HCT116 (cell line): ENCODE measurements at regions not wholly inside any gene's neighbourhood (a gene's known extent, or its start where the extent isn't known, plus 50 kb on each side); places are given as distances from the start of the nearest gene placed in this dataset.

Source experiments
- ATAC-seq: fragments of 200-7000 bp; cut with Tn5 transposase; 2 replicates; pipeline ENCODE4 v1.9.1; 2020; ENCODE audit warnings: mild to moderate bottlenecking, moderate library complexity
- BruUV-seq: library from RNA; stranded (reverse); fragments of 400-500 nt; replicated peaks from 2 replicates; lab custom pipeline; 2021; lab: Mats Ljungman, UMichigan
- CTCF ChIA-PET: fragments of 300-600 bp; sonication (Branson Sonifier 250); formaldehyde crosslinking; loops from one replicate; lab custom pipeline; 2021; ENCODE audit warnings: antibody characterized with exemption; lab: Charles Lee
- POLR2A ChIA-PET: fragments of 300-600, 350-600 bp; sonication (Branson Sonifier 250); formaldehyde crosslinking; loops from one replicate; lab custom pipeline; 2021; ENCODE audit warnings: antibody characterized with exemption; lab: Charles Lee
- RAD21 ChIA-PET, 2 experiments: fragments of 300-600 bp; sonication (Branson Sonifier 250); formaldehyde crosslinking; loops; one replicate each; lab custom pipeline; 2023; ENCODE audit warnings: low total read pairs in 2 of 2; ENCODE audit not compliant: uncharacterized antibody in 2 of 2, unreplicated experiment in 2 of 2, low non-redundant PET in 1 of 2; lab: Charles Lee
- DNase-seq: peaks from one replicate; pipeline ENCODE4 v3.0.0-alpha.2; 2010; ENCODE audit warnings: low read depth, low spot score
- H2AFZ ChIP-seq: fragments of 200-600 bp; shearing (Covaris generic), sonication (generic); 2 replicates; pipeline ENCODE4 v1.6.1; 2017; ENCODE audit warnings: low read depth, mixed run types, mixed read lengths, antibody characterized with exemption, low read length; ENCODE audit not compliant: poor library complexity, severe bottlenecking
- H3K27ac ChIP-seq: 2 replicates; pipeline ENCODE4 v1.5.1; 2012; ENCODE audit warnings: low read depth, low read length
- H3K27me3 ChIP-seq: fragments of 200-600 bp; sonication (generic); 2 replicates; pipeline ENCODE4 v1.6.1; 2016; ENCODE audit warnings: mixed run types, low read length, mixed read lengths; ENCODE audit not compliant: insufficient read depth
- H3K36me3 ChIP-seq, 2 experiments: fragments of 200-500 bp in 1 of 2; fragments of 200-600 bp in 1 of 2; sonication (Bioruptor generic) in 1 of 2; sonication (generic) in 1 of 2; 2 replicates each; pipeline versions ENCODE4 v1.5.1 to v1.6.1; 2014 to 2016; ENCODE audit warnings: low read length in 2 of 2, inconsistent platforms in 1 of 2, mixed read lengths in 1 of 2, mixed run types in 1 of 2; ENCODE audit not compliant: insufficient read depth in 2 of 2, control insufficient read depth in 1 of 2
- H3K4me1 ChIP-seq, 2 experiments: fragments of 200-600 bp in 1 of 2; sonication (generic) in 1 of 2; 2 replicates each; pipeline versions ENCODE4 v1.5.1 to v1.6.1; 2012 to 2017; ENCODE audit warnings: low read length in 2 of 2, inconsistent platforms in 1 of 2, mild to moderate bottlenecking in 1 of 2, mixed read lengths in 1 of 2, mixed run types in 1 of 2, moderate library complexity in 1 of 2; ENCODE audit not compliant: insufficient read depth in 2 of 2, control insufficient read depth in 1 of 2
- H3K4me2 ChIP-seq: fragments of 200-600 bp; sonication (generic); 2 replicates; pipeline ENCODE4 v1.6.1; 2017; ENCODE audit warnings: mixed run types, low read length, mixed read lengths
- H3K4me3 ChIP-seq, 2 experiments: fragments of 200-600 bp in 1 of 2; sonication (generic) in 1 of 2; replicated peaks in 1 of 2; 2 replicates each; pipeline ENCODE4 v1.5.1; 2011 to 2016; ENCODE audit warnings: low read length in 2 of 2, control low read depth in 1 of 2, low read depth in 1 of 2, mild to moderate bottlenecking in 1 of 2, mixed read lengths in 1 of 2, mixed run types in 1 of 2
- H3K79me2 ChIP-seq: fragments of 200-600 bp; sonication (generic); 2 replicates; pipeline ENCODE4 v1.6.1; 2017; ENCODE audit warnings: mild to moderate bottlenecking, mixed run types, low read length, moderate library complexity, mixed read lengths; ENCODE audit not compliant: insufficient read depth
- H3K9ac ChIP-seq: fragments of 200-600 bp; sonication (generic); 2 replicates; pipeline ENCODE4 v1.6.1; 2016; ENCODE audit warnings: low read length, mixed read lengths
- H3K9me2 ChIP-seq: fragments of 200-600 bp; sonication (generic), shearing (Covaris generic); 2 replicates; pipeline ENCODE4 v1.6.1; 2017; ENCODE audit warnings: mixed run types, mild to moderate bottlenecking, moderate library complexity; ENCODE audit not compliant: insufficient read depth
- H3K9me3 ChIP-seq, 2 experiments: fragments of 200-500 bp in 1 of 2; fragments of 200-600 bp in 1 of 2; sonication (Bioruptor generic) in 1 of 2; sonication (generic) in 1 of 2; 2 replicates each; pipeline ENCODE4 v1.6.1; 2014 to 2017; ENCODE audit warnings: low read length in 2 of 2, mixed read lengths in 2 of 2, inconsistent platforms in 1 of 2, low read depth in 1 of 2, mild to moderate bottlenecking in 1 of 2, mixed run types in 1 of 2, moderate library complexity in 1 of 2; ENCODE audit not compliant: control insufficient read depth in 1 of 2, insufficient read depth in 1 of 2
- H4K20me1 ChIP-seq: fragments of 200-600 bp; sonication (generic), shearing (Covaris generic); 2 replicates; pipeline ENCODE4 v1.6.1; 2017; ENCODE audit warnings: mixed run types, mild to moderate bottlenecking, moderate library complexity; ENCODE audit not compliant: insufficient read depth
- ATF3 ChIP-seq: IDR thresholded peaks from 2 replicates; pipeline ENCODE4 v1.6.1; 2012
- CBX3 ChIP-seq: IDR thresholded peaks from 2 replicates; pipeline ENCODE4 v1.6.1; 2012; ENCODE audit warnings: low read depth
- CEBPB ChIP-seq: IDR thresholded peaks from 2 replicates; pipeline ENCODE4 v1.6.1; 2012; ENCODE audit warnings: low read depth
- CTCF ChIP-seq, 3 experiments: fragments of 200-600 bp in 1 of 3; sonication (generic) in 1 of 3; IDR thresholded peaks in 2 of 3; conservative IDR thresholded peaks in 1 of 3; 2 replicates each; pipeline ENCODE4 v1.5.1; 2012 to 2017; ENCODE audit warnings: low read depth in 2 of 3, low read length in 2 of 3, antibody characterized with exemption in 1 of 3, borderline replicate concordance in 1 of 3, control low read depth in 1 of 3, mild to moderate bottlenecking in 1 of 3, mixed read lengths in 1 of 3, mixed run types in 1 of 3, moderate library complexity in 1 of 3; ENCODE audit not compliant: insufficient read depth in 1 of 3
- EGR1 ChIP-seq: IDR thresholded peaks from 2 replicates; pipeline ENCODE4 v1.6.1; 2012; ENCODE audit warnings: low read depth
- ELF1 ChIP-seq: IDR thresholded peaks from 2 replicates; pipeline ENCODE4 v1.6.1; 2012; ENCODE audit warnings: low read depth, borderline replicate concordance
- EZH2 ChIP-seq: fragments of 200-600 bp; sonication (generic); IDR thresholded peaks from 2 replicates; pipeline ENCODE4 v1.6.1; 2017; ENCODE audit warnings: antibody characterized with exemption, mixed run types
- EZH2phosphoT487 ChIP-seq: fragments of 200-600 bp; IDR thresholded peaks from 2 replicates; pipeline ENCODE4 v1.6.1; 2018; ENCODE audit warnings: antibody characterized with exemption, borderline replicate concordance
- FOSL1 ChIP-seq: IDR thresholded peaks from 2 replicates; pipeline ENCODE4 v1.6.1; 2012; ENCODE audit warnings: low read depth
- JUND ChIP-seq: IDR thresholded peaks from 2 replicates; pipeline ENCODE4 v1.6.1; 2012
- MAX ChIP-seq: IDR thresholded peaks from 2 replicates; pipeline ENCODE4 v1.6.1; 2012
- POLR2AphosphoS5 ChIP-seq: IDR thresholded peaks from 2 replicates; pipeline ENCODE4 v1.6.1; 2011; ENCODE audit warnings: mild to moderate bottlenecking, low read depth, low read length, moderate library complexity
- REST ChIP-seq: IDR thresholded peaks from 2 replicates; pipeline ENCODE4 v1.6.1; 2012; ENCODE audit warnings: low read depth
- SIN3A ChIP-seq: IDR thresholded peaks from 2 replicates; pipeline ENCODE4 v1.6.1; 2012; ENCODE audit warnings: low read depth
- SP1 ChIP-seq: IDR thresholded peaks from 2 replicates; pipeline ENCODE4 v1.6.1; 2012; ENCODE audit warnings: low read depth
- TCF7L2 ChIP-seq: IDR thresholded peaks from 2 replicates; pipeline ENCODE4 v1.7.0; 2011; ENCODE audit warnings: borderline replicate concordance, inconsistent platforms; ENCODE audit not compliant: insufficient read depth, insufficient read length; ENCODE audit errors: extremely low read depth
- YY1 ChIP-seq: IDR thresholded peaks from 2 replicates; pipeline ENCODE4 v1.6.1; 2011; ENCODE audit warnings: low read length, low read depth, moderate library complexity, mild to moderate bottlenecking; ENCODE audit not compliant: insufficient replicate concordance; ENCODE audit errors: extremely low read depth
- ZBTB33 ChIP-seq: IDR thresholded peaks from 2 replicates; pipeline ENCODE4 v1.6.1; 2011; ENCODE audit warnings: mild to moderate bottlenecking, low read length, moderate library complexity; ENCODE audit not compliant: insufficient replicate concordance; ENCODE audit errors: extremely low read depth
- ZFX ChIP-seq: fragments of 450-650 bp; IDR thresholded peaks from 2 replicates; pipeline ENCODE4 v1.6.1; 2017
- ZNF274 ChIP-seq: fragments of 200-500 bp; sonication (Bioruptor generic); IDR thresholded peaks from 2 replicates; pipeline ENCODE4 v1.6.1; 2014; ENCODE audit warnings: mild to moderate bottlenecking, low read depth, low read length, inconsistent platforms
- intact Hi-C: fragments of 100-400 bp; cut with micrococcal nuclease; formaldehyde crosslinking; loops from 2 replicates; pipeline ENCODE4 v1.10.0; 2022

GRCh38 chr4:79046016-79046592, 106.9 kb upstream of the PAQR3 start:
- BruUV-seq = no TSS peak
- Histone ChIP-seq H3K4me1 (no peaks in the 10 kb centered on the region), H3K4me3 (no peak overlapping the region), H3K9me3 (no peaks in the 10 kb centered on the region), H3K9me2 (no peaks in the 10 kb centered on the region), H2AFZ (no peak overlapping the region), H3K79me2 (no peaks in the 10 kb centered on the region), H3K4me2 (no peak overlapping the region), H3K36me3 (no peaks in the 10 kb centered on the region), H4K20me1 (no peaks in the 10 kb centered on the region; the same call in 1 of the 2 replicates), H3K27me3 (peaks cover 32% of the 10 kb centered on the region; the same call in 1 of the 2 replicates), H3K9ac (no peak overlapping the region), H3K27ac (no peak overlapping the region)
- intact Hi-C loops = no loop called here
- ATAC-seq (no peak), DNase-seq (no peak)
- POLR2A ChIA-PET = no interaction called here
- RAD21 ChIA-PET = no interaction called here
- CTCF ChIA-PET = no interaction called here
- no peak for TF ChIP-seq ZBTB33
- TF ChIP-seq SP1 = no peak
- no peak for TF ChIP-seq SIN3A
- TF ChIP-seq ZNF274 = no peak
- TF ChIP-seq CEBPB = no peak
- TF ChIP-seq CBX3 = no peak
- TF ChIP-seq TCF7L2 = no peak
- no peak for TF ChIP-seq CTCF (IDR thresholded peaks at IDR 0.05 in 2 of 3, conservative IDR thresholded peaks at IDR 0.05 in 1 of 3; ENCODE audit: borderline replicate concordance in 1 of 3, insufficient read depth in 1 of 3, low read depth in 2 of 3, low read length in 2 of 3)
- TF ChIP-seq EGR1 = no peak
- TF ChIP-seq MAX = no peak
- no peak for TF ChIP-seq ZFX
- no peak for TF ChIP-seq JUND
- TF ChIP-seq YY1 = no peak
- TF ChIP-seq POLR2AphosphoS5 = no peak
- no peak for TF ChIP-seq FOSL1
- TF ChIP-seq EZH2phosphoT487 = no peak
- no peak for TF ChIP-seq ELF1
- TF ChIP-seq REST = no peak
- TF ChIP-seq ATF3 = no peak
- TF ChIP-seq EZH2 = no peak
